Esophagus squamous epithelium (tissue), 4 donors: ENCODE measurements at regions not wholly inside any gene's neighbourhood (a gene's known extent, or its start where the extent isn't known, plus 50 kb on each side); places are given as distances from the start of the nearest gene placed in this dataset.

Experiments used
- CTCF ChIP-seq, 6 experiments: fragments of 450-650 bp in 4 of 6; fragments of 200-600 bp in 2 of 6; sonication (generic) in 2 of 6; IDR thresholded peaks; one replicate each; pipeline ENCODE4 v1.5.1; 2016 to 2019; ENCODE audit warnings: antibody characterized with exemption in 6 of 6, mild to moderate bottlenecking in 4 of 6, moderate library complexity in 4 of 6
- POLR2A ChIP-seq, 4 donors: fragments of 450-650 bp; IDR thresholded peaks; one replicate each; pipeline ENCODE4 v1.6.1; 2017; ENCODE audit warnings: antibody characterized with exemption in 4 of 4, mild to moderate bottlenecking in 4 of 4, moderate library complexity in 3 of 4

DNA sequence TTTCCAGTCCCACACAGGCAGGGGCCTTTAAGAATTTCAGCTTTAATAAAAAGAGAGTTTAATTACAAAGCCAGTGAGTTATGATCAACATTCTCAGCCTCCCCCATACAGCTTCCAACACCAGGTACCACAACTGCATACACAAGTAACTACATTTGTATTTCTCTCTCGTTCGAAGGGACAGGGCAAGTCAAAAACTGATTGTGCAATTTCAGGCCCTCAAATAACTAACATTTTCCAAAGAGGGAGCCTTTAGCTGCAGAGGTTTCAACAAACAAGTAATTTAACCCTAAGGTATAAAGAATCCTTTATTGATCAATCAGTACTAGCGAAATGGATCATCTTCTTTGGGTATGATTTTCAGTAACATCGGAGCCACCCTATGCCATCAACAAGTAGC, 142.4 kb downstream of the ZNF281 start:
- TF ChIP-seq CTCF (IDR thresholded peaks at IDR 0.05) = no peak
- TF ChIP-seq POLR2A (IDR thresholded peaks at IDR 0.05) = no peak
